ENCODE measurements at regions not wholly inside any gene's neighbourhood (a gene's known extent, or its start where the extent isn't known, plus 50 kb on each side); places are given as distances from the start of the nearest gene placed in this dataset.

GRCh38 chr20:17860301-17861197 lies 108.0 kb downstream of the SNX5 start (continued):
- TF ChIP-seq NFATC3 (CRISPR knock-in tag; IDR thresholded peaks at IDR 0.05) = no peak
- no peak for TF ChIP-seq PLRG1 (conservative IDR thresholded peaks at IDR 0.05)
- no peak for TF ChIP-seq RNF2 (conservative IDR thresholded peaks at IDR 0.05; ENCODE audit: low read depth)
- TF ChIP-seq ZMYM4 (CRISPR knock-in tag; IDR thresholded peaks at IDR 0.05) = no peak
- TF ChIP-seq ZXDC (CRISPR knock-in tag; IDR thresholded peaks at IDR 0.05) = 0 out of 2 replicates have a peak, but pooled peaks have one; percentile 40
- no peak for TF ChIP-seq DZIP1 (CRISPR knock-in tag; IDR thresholded peaks at IDR 0.05)
- TF ChIP-seq SP4 (CRISPR knock-in tag; IDR thresholded peaks at IDR 0.05) = no peak
- TF ChIP-seq ZNF296 (CRISPR knock-in tag; conservative IDR thresholded peaks at IDR 0.05) = 0 out of 2 replicates have a peak, but pooled peaks have one; percentile 69
- no peak for TF ChIP-seq ETS1 (CRISPR knock-in tag; IDR thresholded peaks at IDR 0.05)
- TF ChIP-seq ZNF280D (CRISPR knock-in tag; IDR thresholded peaks at IDR 0.05) = no peak
- TF ChIP-seq ZNF235 (CRISPR knock-in tag; IDR thresholded peaks at IDR 0.05; ENCODE audit: borderline replicate concordance) = no peak
- TF ChIP-seq ZNF34 (CRISPR knock-in tag; IDR thresholded peaks at IDR 0.05; ENCODE audit: borderline replicate concordance) = no peak
- no peak for TF ChIP-seq ZNF331 (CRISPR knock-in tag; IDR thresholded peaks at IDR 0.05)
- TF ChIP-seq RFX5 (IDR thresholded peaks at IDR 0.05; ENCODE audit: low read depth, low read length) = no peak
- TF ChIP-seq SALL1 (CRISPR knock-in tag; IDR thresholded peaks at IDR 0.05) = peak; percentile 29; the same call in 1 of the 2 replicates
- no peak for TF ChIP-seq KLF12 (CRISPR knock-in tag; IDR thresholded peaks at IDR 0.05; ENCODE audit: borderline replicate concordance)
- no peak for TF ChIP-seq ATF6 (CRISPR knock-in tag; conservative IDR thresholded peaks at IDR 0.05)

All from HepG2 (cell line).